ENCODE measurements at regions not wholly inside any gene's neighbourhood (a gene's known extent, or its start where the extent isn't known, plus 50 kb on each side); places are given as distances from the start of the nearest gene placed in this dataset.
A peak's percentile ranks its signal among the peaks of the same experiment; 100 is the strongest.

DNA sequence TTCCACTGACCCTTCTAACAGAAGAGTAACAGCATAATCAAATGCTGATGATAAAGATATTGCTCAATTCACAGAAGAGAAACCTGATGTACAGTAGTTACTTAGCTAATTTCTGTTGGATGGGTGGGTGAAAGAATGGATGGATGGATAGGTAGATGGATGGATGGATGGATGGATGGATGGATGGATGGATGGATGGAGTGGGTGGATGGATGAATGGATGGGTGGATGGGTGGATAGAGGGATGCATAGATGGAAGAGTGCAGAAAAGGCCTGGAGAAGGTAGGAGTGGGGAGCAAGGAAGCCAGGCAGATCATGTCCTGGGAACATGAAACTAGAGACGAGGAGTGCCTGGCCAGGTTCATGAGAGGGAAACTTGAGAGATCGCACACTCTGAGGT, 520.9 kb downstream of the BCL11B start:
- Histone ChIP-seq H3K9me3 (no peaks in the 10 kb centered on the region), H3K4me1 (no peaks in the 10 kb centered on the region), H3K36me3 (ENCODE audit: insufficient read depth in 1 of 2, low read depth in 1 of 2) (no peaks in the 10 kb centered on the region), H3K27ac (no peak overlapping the region), H3K27me3 (ENCODE audit: insufficient read depth in 3 of 3, low read length in 2 of 3) (no peaks in the 10 kb centered on the region), H3K4me3 (no peak overlapping the region)
- DNase-seq (no peak), ATAC-seq (no peak)
- 46 to 61% (median 50%) methylated on average over 2 of the region's 2 CpGs for WGBS, 3 donors
- intact Hi-C loops (cut with DNase I): no loop called here
- TF ChIP-seq, protein P1, sequence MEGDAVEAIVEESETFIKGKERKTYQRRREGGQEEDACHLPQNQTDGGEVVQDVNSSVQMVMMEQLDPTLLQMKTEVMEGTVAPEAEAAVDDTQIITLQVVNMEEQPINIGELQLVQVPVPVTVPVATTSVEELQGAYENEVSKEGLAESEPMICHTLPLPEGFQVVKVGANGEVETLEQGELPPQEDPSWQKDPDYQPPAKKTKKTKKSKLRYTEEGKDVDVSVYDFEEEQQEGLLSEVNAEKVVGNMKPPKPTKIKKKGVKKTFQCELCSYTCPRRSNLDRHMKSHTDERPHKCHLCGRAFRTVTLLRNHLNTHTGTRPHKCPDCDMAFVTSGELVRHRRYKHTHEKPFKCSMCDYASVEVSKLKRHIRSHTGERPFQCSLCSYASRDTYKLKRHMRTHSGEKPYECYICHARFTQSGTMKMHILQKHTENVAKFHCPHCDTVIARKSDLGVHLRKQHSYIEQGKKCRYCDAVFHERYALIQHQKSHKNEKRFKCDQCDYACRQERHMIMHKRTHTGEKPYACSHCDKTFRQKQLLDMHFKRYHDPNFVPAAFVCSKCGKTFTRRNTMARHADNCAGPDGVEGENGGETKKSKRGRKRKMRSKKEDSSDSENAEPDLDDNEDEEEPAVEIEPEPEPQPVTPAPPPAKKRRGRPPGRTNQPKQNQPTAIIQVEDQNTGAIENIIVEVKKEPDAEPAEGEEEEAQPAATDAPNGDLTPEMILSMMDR (IDR thresholded peaks at IDR 0.05): no peak

DNA sequence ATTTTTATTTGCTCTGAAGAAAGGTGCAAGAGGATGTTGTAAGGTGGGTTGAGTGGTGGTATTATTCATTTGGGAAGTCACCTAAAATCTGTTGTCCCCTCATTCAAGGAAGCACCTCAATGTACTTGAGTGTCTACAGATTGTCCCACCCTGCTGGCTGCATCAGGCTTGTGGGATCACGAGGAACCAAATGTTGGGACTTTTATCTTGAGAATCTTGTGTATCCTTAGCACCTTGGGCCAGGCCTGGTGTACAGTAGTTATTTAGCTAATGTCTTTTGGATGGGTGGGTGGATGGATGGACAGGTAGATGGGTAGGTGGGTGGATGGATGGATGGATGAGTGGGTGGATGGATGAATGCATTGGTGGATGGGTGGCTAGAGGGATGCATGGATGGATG, 519.3 kb downstream of the BCL11B start:
- H3K36me3 ChIP-seq (ENCODE audit: insufficient read depth in 1 of 2, low read depth in 1 of 2): no peaks in the 10 kb centered on the region
- no peak for DNase-seq
- no peaks in the 10 kb centered on the region for H3K9me3 ChIP-seq
- H3K4me1 ChIP-seq: no peaks in the 10 kb centered on the region
- no peak overlapping the region for H3K4me3 ChIP-seq
- WGBS, 3 donors: 79 to 93% (median 90%) methylated on average over 1 of the region's 1 CpG
- H3K27ac ChIP-seq: no peak overlapping the region
- no peak for ATAC-seq
- TF ChIP-seq, protein P1 (IDR thresholded peaks at IDR 0.05): no peak
- intact Hi-C loops (cut with DNase I): no loop called here
- H3K27me3 ChIP-seq (ENCODE audit: insufficient read depth in 3 of 3, low read length in 2 of 3): no peaks in the 10 kb centered on the region

DNA sequence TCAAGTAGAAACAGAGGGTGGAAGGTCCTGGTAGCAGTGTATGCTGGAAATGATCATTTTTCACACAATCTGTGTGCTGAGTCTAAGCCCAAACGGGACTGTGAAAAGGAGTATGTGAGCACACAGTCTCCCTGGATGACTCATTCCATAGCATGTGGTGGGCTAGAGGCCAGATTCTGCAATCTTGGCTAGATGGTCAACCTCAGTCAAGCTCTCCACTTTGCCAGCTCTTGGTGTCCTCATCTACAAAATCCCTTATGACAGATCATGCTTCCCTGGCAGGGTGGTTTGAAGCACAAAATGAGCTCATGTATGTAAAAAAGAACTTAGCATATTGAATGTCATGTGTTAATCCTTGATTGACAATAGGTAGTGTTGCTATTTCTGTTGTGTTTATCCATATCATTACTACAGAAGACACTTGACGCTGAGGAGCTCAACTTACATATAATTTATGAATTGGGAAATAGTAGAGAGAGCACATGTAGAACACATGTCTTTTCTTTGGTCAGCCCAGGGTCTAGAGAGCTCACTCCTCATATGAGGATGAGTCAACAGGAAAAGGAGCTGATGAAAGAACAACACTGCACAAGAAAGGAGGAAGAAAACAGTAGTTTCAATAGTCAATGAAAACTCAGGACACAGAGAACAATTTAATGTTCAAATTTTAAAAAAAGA, 517.5 kb downstream of the BCL11B start:
- Histone ChIP-seq H3K4me1 (no peaks in the 10 kb centered on the region), H3K36me3 (ENCODE audit: insufficient read depth in 1 of 2, low read depth in 1 of 2) (no peaks in the 10 kb centered on the region), H3K9me3 (no peaks in the 10 kb centered on the region), H3K27ac (no peak overlapping the region), H3K4me3 (no peak overlapping the region), H3K27me3 (ENCODE audit: insufficient read depth in 3 of 3, low read length in 2 of 3) (no peaks in the 10 kb centered on the region)
- peak; percentile 48 to 79 (median 75) for ATAC-seq
- intact Hi-C loops (cut with DNase I): no loop called here
- DNase-seq: no peak
- 23 to 36% (median 31%) methylated on average over 2 of the region's 2 CpGs for WGBS, 3 donors
- TF ChIP-seq, protein P1 (IDR thresholded peaks at IDR 0.05): no peak

DNA sequence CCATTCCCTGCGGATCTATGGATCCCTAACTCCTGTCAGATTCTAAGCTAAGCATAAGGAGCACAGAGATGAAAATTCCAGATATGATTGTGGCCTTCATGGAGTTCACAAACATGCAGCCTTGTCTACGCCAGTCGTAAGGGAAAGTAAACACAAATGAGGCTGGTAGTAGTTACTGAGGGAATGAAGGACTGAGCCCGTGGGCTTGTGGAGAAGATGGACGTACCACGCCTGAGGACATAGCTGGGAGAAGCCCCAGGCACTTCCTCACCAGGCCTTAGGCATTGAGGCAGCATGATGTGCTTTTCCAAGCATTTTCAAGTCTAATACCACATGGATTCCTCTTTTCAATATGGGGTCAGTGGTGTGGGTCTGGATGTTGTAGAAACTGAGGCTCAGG, 515.2 kb downstream of the BCL11B start:
- ATAC-seq: no peak
- no peak overlapping the region for H3K27ac ChIP-seq
- TF ChIP-seq, protein P1 (IDR thresholded peaks at IDR 0.05): no peak
- H3K27me3 ChIP-seq (ENCODE audit: insufficient read depth in 3 of 3, low read length in 2 of 3): no peaks in the 10 kb centered on the region
- no peak overlapping the region for H3K4me3 ChIP-seq
- no peaks in the 10 kb centered on the region for H3K9me3 ChIP-seq
- intact Hi-C loops (cut with DNase I): no loop called here
- 81 to 96% (median 92%) methylated on average over 6 of the region's 6 CpGs for WGBS, 3 donors
- no peaks in the 10 kb centered on the region for H3K4me1 ChIP-seq
- no peak for DNase-seq
- H3K36me3 ChIP-seq (ENCODE audit: insufficient read depth in 1 of 2, low read depth in 1 of 2): no peaks in the 10 kb centered on the region

DNA sequence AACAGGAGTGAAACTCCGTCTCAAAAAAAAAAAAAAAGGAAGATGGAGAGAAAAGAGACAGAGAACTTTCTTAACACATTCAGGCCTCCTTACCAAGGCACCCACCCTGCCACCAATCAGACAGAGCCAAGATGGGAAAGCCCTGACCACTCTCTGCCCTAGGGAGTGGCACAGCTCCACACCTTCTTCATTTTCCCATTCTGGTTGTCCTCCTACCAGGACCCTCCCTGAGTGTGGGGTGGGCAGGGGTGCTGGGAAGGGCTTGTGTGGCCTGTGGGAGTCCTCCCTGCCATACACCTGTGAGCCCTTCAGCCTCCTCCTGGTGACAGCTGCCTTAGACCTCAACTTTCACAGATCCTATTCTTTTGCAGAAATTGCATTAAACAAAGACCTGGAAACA, 513.6 kb downstream of the BCL11B start:
- DNase-seq (no peak), ATAC-seq (no peak)
- 44 to 88% (median 88%) methylated on average over 1 of the region's 1 CpG for WGBS, 3 donors
- Histone ChIP-seq H3K27me3 (ENCODE audit: insufficient read depth in 3 of 3, low read length in 2 of 3) (no peaks in the 10 kb centered on the region), H3K4me1 (no peaks in the 10 kb centered on the region), H3K36me3 (ENCODE audit: insufficient read depth in 1 of 2, low read depth in 1 of 2) (no peaks in the 10 kb centered on the region), H3K4me3 (no peak overlapping the region), H3K9me3 (peaks cover 7% of the 10 kb centered on the region), H3K27ac (no peak overlapping the region)
- intact Hi-C loops (cut with DNase I): no loop called here
- TF ChIP-seq, protein P1 (IDR thresholded peaks at IDR 0.05): no peak

Data from psoas muscle (tissue), 7 donors.